Neural cell (in vitro differentiated cells): ENCODE measurements at regions not wholly inside any gene's neighbourhood (a gene's known extent, or its start where the extent isn't known, plus 50 kb on each side); places are given as distances from the start of the nearest gene placed in this dataset.

Source experiments
- H2AFZ ChIP-seq: fragments of 200-600, 300-800 bp; sonication (generic), shearing (Covaris generic); 2 replicates; pipeline ENCODE4 v1.6.0; 2014; ENCODE audit warnings: low read depth, mild to moderate bottlenecking, antibody characterized with exemption, low read length, moderate library complexity
- H3F3A ChIP-seq: fragments of 200-600 bp; shearing (Covaris generic); 2 replicates; pipeline ENCODE4 v1.6.1; 2016; ENCODE audit warnings: mild to moderate bottlenecking, moderate library complexity, mixed read lengths, antibody characterized with exemption, low read length; ENCODE audit not compliant: insufficient read depth, poor library complexity, severe bottlenecking
- H3K27ac ChIP-seq: fragments of 200-600, 300-800 bp; sonication (generic), shearing (Covaris generic); 2 replicates; pipeline ENCODE4 v1.5.1; 2014; ENCODE audit warnings: mild to moderate bottlenecking, low read length, moderate library complexity
- H3K27me3 ChIP-seq: fragments of 300-800, 200-600 bp; sonication (generic), shearing (Covaris generic); 2 replicates; pipeline ENCODE4 v1.6.0; 2014; ENCODE audit warnings: mild to moderate bottlenecking, low read depth, low read length, moderate library complexity; ENCODE audit not compliant: insufficient read depth
- H3K36me3 ChIP-seq: fragments of 300-800, 200-600 bp; sonication (generic), shearing (Covaris generic); 2 replicates; pipeline ENCODE4 v1.5.1; 2014; ENCODE audit warnings: mild to moderate bottlenecking, antibody characterized with exemption, low read length, moderate library complexity; ENCODE audit not compliant: insufficient read depth
- H3K4me2 ChIP-seq: fragments of 300-800, 200-600 bp; sonication (generic), shearing (Covaris generic); 2 replicates; pipeline ENCODE4 v1.6.0; 2014; ENCODE audit warnings: mild to moderate bottlenecking, low read length
- H3K4me3 ChIP-seq: fragments of 300-800, 200-600 bp; sonication (generic), shearing (Covaris generic); 2 replicates; pipeline ENCODE4 v1.5.1; 2014; ENCODE audit warnings: mild to moderate bottlenecking, low read length, moderate library complexity
- H3K79me2 ChIP-seq: fragments of 200-600 bp; shearing (Covaris generic); replicated peaks from 2 replicates; pipeline ENCODE4 v1.6.0; 2014; ENCODE audit warnings: mild to moderate bottlenecking, low read length, moderate library complexity; ENCODE audit not compliant: insufficient read depth
- H3K9ac ChIP-seq: fragments of 300-800, 200-600 bp; sonication (generic), shearing (Covaris generic); 2 replicates; pipeline ENCODE4 v1.6.1; 2016; ENCODE audit warnings: mild to moderate bottlenecking, low read length, mixed read lengths
- H3K9me2 ChIP-seq: fragments of 200-600 bp; shearing (Covaris generic); 2 replicates; pipeline ENCODE4 v1.6.1; 2016; ENCODE audit warnings: mild to moderate bottlenecking, low read length, mixed read lengths; ENCODE audit not compliant: insufficient read depth
- H3K9me3 ChIP-seq: fragments of 200-600, 300-800 bp; sonication (generic), shearing (Covaris generic); 2 replicates; pipeline ENCODE4 v1.6.1; 2016; ENCODE audit warnings: mild to moderate bottlenecking, mixed run types, low read length, moderate library complexity, mixed read lengths
- H4K20me1 ChIP-seq: fragments of 200-600 bp; shearing (Covaris generic); 2 replicates; pipeline ENCODE4 v1.6.1; 2016; ENCODE audit warnings: mild to moderate bottlenecking, mixed run types; ENCODE audit not compliant: insufficient read depth
- EP300 ChIP-seq: fragments of 450-650 bp; conservative IDR thresholded peaks from 2 replicates; pipeline ENCODE4 v1.6.1; 2014; ENCODE audit warnings: antibody characterized with exemption, mild to moderate bottlenecking, moderate library complexity; ENCODE audit not compliant: poor library complexity, severe bottlenecking
- EZH2 ChIP-seq: fragments of 200-600, 300-800 bp; shearing (Covaris generic), sonication (generic); IDR thresholded peaks from 2 replicates; pipeline ENCODE4 v1.6.1; 2014; ENCODE audit warnings: antibody characterized with exemption, low read length, borderline replicate concordance, mild to moderate bottlenecking; ENCODE audit not compliant: insufficient read depth, poor library complexity, severe bottlenecking
- MXI1 ChIP-seq: fragments of 450-650 bp; conservative IDR thresholded peaks from 2 replicates; pipeline ENCODE4 v1.6.1; 2014; ENCODE audit warnings: antibody characterized with exemption, mild to moderate bottlenecking; ENCODE audit not compliant: poor library complexity, severe bottlenecking
- POLR2AphosphoS5 ChIP-seq: IDR thresholded peaks from 2 replicates; pipeline ENCODE4 v1.6.1; 2012
- RAD21 ChIP-seq: fragments of 450-650 bp; conservative IDR thresholded peaks from 2 replicates; pipeline ENCODE4 v1.6.1; 2014; ENCODE audit warnings: antibody characterized with exemption, mild to moderate bottlenecking, moderate library complexity
- SMC3 ChIP-seq: fragments of 450-650 bp; conservative IDR thresholded peaks from 2 replicates; pipeline ENCODE4 v1.6.1; 2014; ENCODE audit warnings: antibody characterized with exemption, mild to moderate bottlenecking, moderate library complexity; ENCODE audit not compliant: poor library complexity
- TAF1 ChIP-seq: IDR thresholded peaks from 2 replicates; pipeline ENCODE4 v1.6.1; 2012; ENCODE audit warnings: low read depth
- TF ChIP-seq, protein P1 (sequence below): fragments of 450-650 bp; IDR thresholded peaks from 2 replicates; pipeline ENCODE4 v1.5.1; 2014; ENCODE audit warnings: antibody characterized with exemption, mild to moderate bottlenecking, moderate library complexity; ENCODE audit not compliant: poor library complexity, severe bottlenecking
- TF ChIP-seq, protein P2 (sequence below): IDR thresholded peaks from 2 replicates; pipeline ENCODE4 v1.6.1; 2012; ENCODE audit warnings: borderline replicate concordance

DNA sequence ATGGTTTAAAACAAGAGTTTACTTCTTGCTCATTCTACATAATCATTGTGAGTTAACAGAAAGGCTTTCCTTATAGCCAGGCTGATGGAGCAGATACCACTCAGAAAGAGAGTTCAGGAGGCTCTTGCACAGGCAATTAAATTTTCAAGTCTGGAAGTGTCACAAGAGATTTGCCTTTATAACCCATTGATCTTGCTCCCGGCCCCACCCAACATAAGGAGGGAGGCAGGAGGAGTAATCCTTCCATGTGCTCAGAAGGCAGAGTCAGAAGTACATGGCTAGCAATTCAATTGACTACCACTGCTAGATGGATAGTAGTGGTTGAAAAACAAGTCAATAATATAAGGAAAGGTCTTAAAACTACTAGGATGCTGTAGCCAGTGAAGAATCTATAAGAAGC lies 346.3 kb upstream of the CDH11 start:
- Histone ChIP-seq H3K9me2 (no peaks in the 10 kb centered on the region), H3K79me2 (no peaks in the 10 kb centered on the region), H3K27ac (no peak overlapping the region), H3K36me3 (no peaks in the 10 kb centered on the region), H2AFZ (no peak overlapping the region), H3K9me3 (no peaks in the 10 kb centered on the region), H3F3A (no peaks in the 10 kb centered on the region), H3K27me3 (no peaks in the 10 kb centered on the region), H4K20me1 (no peaks in the 10 kb centered on the region), H3K9ac (no peak overlapping the region), H3K4me3 (no peak overlapping the region), H3K4me2 (no peak overlapping the region)
- TF ChIP-seq MXI1 (no peak), RAD21 (no peak), POLR2AphosphoS5 (no peak), TAF1 (no peak), SMC3 (no peak), EZH2 (no peak), EP300 (no peak)
- TF ChIP-seq, protein P1, sequence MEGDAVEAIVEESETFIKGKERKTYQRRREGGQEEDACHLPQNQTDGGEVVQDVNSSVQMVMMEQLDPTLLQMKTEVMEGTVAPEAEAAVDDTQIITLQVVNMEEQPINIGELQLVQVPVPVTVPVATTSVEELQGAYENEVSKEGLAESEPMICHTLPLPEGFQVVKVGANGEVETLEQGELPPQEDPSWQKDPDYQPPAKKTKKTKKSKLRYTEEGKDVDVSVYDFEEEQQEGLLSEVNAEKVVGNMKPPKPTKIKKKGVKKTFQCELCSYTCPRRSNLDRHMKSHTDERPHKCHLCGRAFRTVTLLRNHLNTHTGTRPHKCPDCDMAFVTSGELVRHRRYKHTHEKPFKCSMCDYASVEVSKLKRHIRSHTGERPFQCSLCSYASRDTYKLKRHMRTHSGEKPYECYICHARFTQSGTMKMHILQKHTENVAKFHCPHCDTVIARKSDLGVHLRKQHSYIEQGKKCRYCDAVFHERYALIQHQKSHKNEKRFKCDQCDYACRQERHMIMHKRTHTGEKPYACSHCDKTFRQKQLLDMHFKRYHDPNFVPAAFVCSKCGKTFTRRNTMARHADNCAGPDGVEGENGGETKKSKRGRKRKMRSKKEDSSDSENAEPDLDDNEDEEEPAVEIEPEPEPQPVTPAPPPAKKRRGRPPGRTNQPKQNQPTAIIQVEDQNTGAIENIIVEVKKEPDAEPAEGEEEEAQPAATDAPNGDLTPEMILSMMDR = no peak
- TF ChIP-seq, protein P2, sequence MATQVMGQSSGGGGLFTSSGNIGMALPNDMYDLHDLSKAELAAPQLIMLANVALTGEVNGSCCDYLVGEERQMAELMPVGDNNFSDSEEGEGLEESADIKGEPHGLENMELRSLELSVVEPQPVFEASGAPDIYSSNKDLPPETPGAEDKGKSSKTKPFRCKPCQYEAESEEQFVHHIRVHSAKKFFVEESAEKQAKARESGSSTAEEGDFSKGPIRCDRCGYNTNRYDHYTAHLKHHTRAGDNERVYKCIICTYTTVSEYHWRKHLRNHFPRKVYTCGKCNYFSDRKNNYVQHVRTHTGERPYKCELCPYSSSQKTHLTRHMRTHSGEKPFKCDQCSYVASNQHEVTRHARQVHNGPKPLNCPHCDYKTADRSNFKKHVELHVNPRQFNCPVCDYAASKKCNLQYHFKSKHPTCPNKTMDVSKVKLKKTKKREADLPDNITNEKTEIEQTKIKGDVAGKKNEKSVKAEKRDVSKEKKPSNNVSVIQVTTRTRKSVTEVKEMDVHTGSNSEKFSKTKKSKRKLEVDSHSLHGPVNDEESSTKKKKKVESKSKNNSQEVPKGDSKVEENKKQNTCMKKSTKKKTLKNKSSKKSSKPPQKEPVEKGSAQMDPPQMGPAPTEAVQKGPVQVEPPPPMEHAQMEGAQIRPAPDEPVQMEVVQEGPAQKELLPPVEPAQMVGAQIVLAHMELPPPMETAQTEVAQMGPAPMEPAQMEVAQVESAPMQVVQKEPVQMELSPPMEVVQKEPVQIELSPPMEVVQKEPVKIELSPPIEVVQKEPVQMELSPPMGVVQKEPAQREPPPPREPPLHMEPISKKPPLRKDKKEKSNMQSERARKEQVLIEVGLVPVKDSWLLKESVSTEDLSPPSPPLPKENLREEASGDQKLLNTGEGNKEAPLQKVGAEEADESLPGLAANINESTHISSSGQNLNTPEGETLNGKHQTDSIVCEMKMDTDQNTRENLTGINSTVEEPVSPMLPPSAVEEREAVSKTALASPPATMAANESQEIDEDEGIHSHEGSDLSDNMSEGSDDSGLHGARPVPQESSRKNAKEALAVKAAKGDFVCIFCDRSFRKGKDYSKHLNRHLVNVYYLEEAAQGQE = no peak

DNA sequence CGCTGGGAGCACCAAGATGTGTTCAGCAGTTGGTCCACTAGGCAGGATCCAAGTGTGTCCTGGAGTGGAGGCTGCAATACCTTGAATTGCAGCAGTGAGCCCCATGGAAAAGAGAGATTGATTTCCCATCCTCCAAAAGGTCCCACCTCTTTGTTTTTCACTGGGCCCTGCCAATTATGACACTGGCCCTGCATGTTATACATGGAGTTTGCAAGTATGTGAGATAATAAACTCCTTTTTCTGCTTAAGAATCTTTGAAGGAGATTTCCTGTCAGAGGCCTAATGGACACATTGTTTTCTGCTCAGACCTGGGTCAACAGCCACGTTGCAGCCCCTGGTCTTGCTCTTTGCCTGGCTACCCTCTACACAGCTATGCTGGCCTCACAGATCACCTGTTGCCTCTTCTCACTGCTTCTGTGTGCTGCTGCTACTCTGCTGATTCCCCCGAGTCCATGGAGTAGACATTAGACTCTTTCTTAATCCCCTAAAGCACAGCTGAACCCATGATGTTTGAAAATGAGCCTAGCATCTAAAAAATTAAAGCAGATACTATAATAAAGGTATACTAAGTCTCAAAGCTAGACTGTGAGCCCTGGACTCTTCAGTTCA lies 341.9 kb upstream of the CDH11 start:
- no peak overlapping the region for H2AFZ ChIP-seq
- H3K27me3 ChIP-seq = no peaks in the 10 kb centered on the region
- H3K36me3 ChIP-seq = no peaks in the 10 kb centered on the region
- H4K20me1 ChIP-seq = no peaks in the 10 kb centered on the region
- no peak overlapping the region for H3K4me2 ChIP-seq
- no peaks in the 10 kb centered on the region for H3F3A ChIP-seq
- no peaks in the 10 kb centered on the region for H3K9me3 ChIP-seq
- no peaks in the 10 kb centered on the region for H3K9me2 ChIP-seq
- H3K79me2 ChIP-seq = no peaks in the 10 kb centered on the region
- no peak overlapping the region for H3K9ac ChIP-seq
- no peak overlapping the region for H3K4me3 ChIP-seq
- TF ChIP-seq RAD21 = no peak
- no peak for TF ChIP-seq SMC3
- no peak for TF ChIP-seq TAF1
- TF ChIP-seq, protein P2 = no peak
- no peak for TF ChIP-seq EZH2
- no peak for TF ChIP-seq EP300
- no peak for TF ChIP-seq POLR2AphosphoS5
- TF ChIP-seq MXI1 = no peak
- TF ChIP-seq, protein P1 = no peak
- no peak overlapping the region for H3K27ac ChIP-seq
